Choroid plexus epithelial cell (primary cell): ENCODE measurements at regions not wholly inside any gene's neighbourhood (a gene's known extent, or its start where the extent isn't known, plus 50 kb on each side); places are given as distances from the start of the nearest gene placed in this dataset.

Source experiments
- DNase-seq: peaks from one replicate; pipeline ENCODE4 v3.0.0-alpha.2; 2010; ENCODE audit warnings: low read depth
- H3K4me3 ChIP-seq: 2 replicates; pipeline ENCODE4 v1.5.1; 2011; ENCODE audit warnings: low read depth, mild to moderate bottlenecking, control low read depth, low read length, moderate library complexity
- CTCF ChIP-seq: conservative IDR thresholded peaks from 2 replicates; pipeline ENCODE4 v1.5.1; 2011; ENCODE audit warnings: low read depth, mild to moderate bottlenecking, control low read depth, inconsistent platforms, low read length, moderate library complexity

- TF ChIP-seq CTCF: no peak
- DNase-seq: no peak
- no peak overlapping the region for H3K4me3 ChIP-seq
Observed at GRCh38 chr1:165052936-165053335, 303.6 kb downstream of the LMX1A start.

- H3K4me3 ChIP-seq: no peak overlapping the region
- TF ChIP-seq CTCF: no peak
- DNase-seq: no peak
Observed at GRCh38 chr1:165052431-165052830, 304.1 kb downstream of the LMX1A start.

- no peak for DNase-seq
- no peak overlapping the region for H3K4me3 ChIP-seq
- TF ChIP-seq CTCF: no peak
Observed at GRCh38 chr1:165050246-165050645, 306.3 kb downstream of the LMX1A start.

- TF ChIP-seq CTCF: no peak
- no peak overlapping the region for H3K4me3 ChIP-seq
- DNase-seq: no peak
Observed at GRCh38 chr1:165047994-165048393, 308.5 kb downstream of the LMX1A start.

- DNase-seq: no peak
- TF ChIP-seq CTCF: no peak
- H3K4me3 ChIP-seq: no peak overlapping the region
Observed at GRCh38 chr1:165045902-165046301, 310.6 kb downstream of the LMX1A start.

GRCh38 chr1:165040641-165041040, 315.9 kb downstream of the LMX1A start:
- DNase-seq: no peak
- no peak for TF ChIP-seq CTCF
- H3K4me3 ChIP-seq: no peak overlapping the region

GRCh38 chr1:165039996-165040395, 316.5 kb downstream of the LMX1A start:
- no peak for DNase-seq
- no peak for TF ChIP-seq CTCF
- H3K4me3 ChIP-seq: no peak overlapping the region
